ENCODE measurements at regions not wholly inside any gene's neighbourhood (a gene's known extent, or its start where the extent isn't known, plus 50 kb on each side); places are given as distances from the start of the nearest gene placed in this dataset.

- TF ChIP-seq CTCF (IDR thresholded peaks at IDR 0.05; ENCODE audit: poor library complexity, severe bottlenecking) (no peak), TAF1 (IDR thresholded peaks at IDR 0.05; ENCODE audit: low read depth) (no peak), POLR2AphosphoS5 (IDR thresholded peaks at IDR 0.05) (no peak), SMC3 (conservative IDR thresholded peaks at IDR 0.05; ENCODE audit: poor library complexity) (no peak), EP300 (conservative IDR thresholded peaks at IDR 0.05; ENCODE audit: poor library complexity, severe bottlenecking) (no peak), EZH2 (IDR thresholded peaks at IDR 0.05; ENCODE audit: borderline replicate concordance, insufficient read depth, low read length, poor library complexity, severe bottlenecking) (no peak), RAD21 (conservative IDR thresholded peaks at IDR 0.05) (no peak), REST (IDR thresholded peaks at IDR 0.05; ENCODE audit: borderline replicate concordance) (no peak)
Measured at GRCh38 chr1:192913683-192914082, 104.8 kb downstream of the RGS2 start.
